ENCODE measurements at regions not wholly inside any gene's neighbourhood (a gene's known extent, or its start where the extent isn't known, plus 50 kb on each side); places are given as distances from the start of the nearest gene placed in this dataset.

DNA sequence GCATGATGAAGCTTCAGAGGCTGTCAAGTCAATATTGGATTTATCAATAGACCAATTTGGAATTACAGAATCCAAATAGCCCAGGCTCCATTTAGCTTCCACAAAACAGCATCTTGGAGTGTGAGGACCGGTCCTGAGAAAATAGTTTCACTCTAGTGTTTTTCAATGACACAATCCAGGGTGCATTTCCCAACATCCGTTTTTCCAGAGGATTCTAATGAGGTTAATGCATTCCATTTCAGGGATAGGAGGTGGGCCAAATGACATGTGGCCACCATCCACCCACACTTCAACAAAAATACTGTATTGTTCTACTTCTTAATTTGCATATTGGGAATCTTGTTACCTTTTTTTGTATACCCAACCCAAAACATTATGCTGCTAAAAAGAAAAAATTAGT, 229.8 kb upstream of the LDB2 start:
- TF ChIP-seq, protein P1, sequence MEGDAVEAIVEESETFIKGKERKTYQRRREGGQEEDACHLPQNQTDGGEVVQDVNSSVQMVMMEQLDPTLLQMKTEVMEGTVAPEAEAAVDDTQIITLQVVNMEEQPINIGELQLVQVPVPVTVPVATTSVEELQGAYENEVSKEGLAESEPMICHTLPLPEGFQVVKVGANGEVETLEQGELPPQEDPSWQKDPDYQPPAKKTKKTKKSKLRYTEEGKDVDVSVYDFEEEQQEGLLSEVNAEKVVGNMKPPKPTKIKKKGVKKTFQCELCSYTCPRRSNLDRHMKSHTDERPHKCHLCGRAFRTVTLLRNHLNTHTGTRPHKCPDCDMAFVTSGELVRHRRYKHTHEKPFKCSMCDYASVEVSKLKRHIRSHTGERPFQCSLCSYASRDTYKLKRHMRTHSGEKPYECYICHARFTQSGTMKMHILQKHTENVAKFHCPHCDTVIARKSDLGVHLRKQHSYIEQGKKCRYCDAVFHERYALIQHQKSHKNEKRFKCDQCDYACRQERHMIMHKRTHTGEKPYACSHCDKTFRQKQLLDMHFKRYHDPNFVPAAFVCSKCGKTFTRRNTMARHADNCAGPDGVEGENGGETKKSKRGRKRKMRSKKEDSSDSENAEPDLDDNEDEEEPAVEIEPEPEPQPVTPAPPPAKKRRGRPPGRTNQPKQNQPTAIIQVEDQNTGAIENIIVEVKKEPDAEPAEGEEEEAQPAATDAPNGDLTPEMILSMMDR (conservative IDR thresholded peaks at IDR 0.05 in 1 of 2, IDR thresholded peaks at IDR 0.05 in 1 of 2; ENCODE audit: extremely low read depth in 1 of 2, insufficient read depth in 1 of 2, low read depth in 1 of 2, low read length in 2 of 2): no peak
- no peak for TF ChIP-seq EZH2 (IDR thresholded peaks at IDR 0.05; ENCODE audit: borderline replicate concordance, low read length)

Measured in mammary epithelial cell (primary cell).